ENCODE measurements at regions not wholly inside any gene's neighbourhood (a gene's known extent, or its start where the extent isn't known, plus 50 kb on each side); places are given as distances from the start of the nearest gene placed in this dataset.

GRCh38 chr14:87161502-87161901 is 831.5 kb downstream of the GALC start:
- Histone ChIP-seq H4K20me1 (ENCODE audit: insufficient read depth, low read length) (no peaks in the 10 kb centered on the region), H3K4me1 (ENCODE audit: control insufficient read depth, insufficient read depth, low read length) (no peaks in the 10 kb centered on the region), H2BK120ac (ENCODE audit: low read depth, low read length) (no peak overlapping the region), H2BK20ac (ENCODE audit: low read depth, low read length) (no peak overlapping the region), H3K14ac (replicated peaks; ENCODE audit: low read depth, low read length) (no peak overlapping the region), H3K4me2 (ENCODE audit: low read depth, low read length) (no peak overlapping the region), H4K8ac (ENCODE audit: low read depth in 2 of 2, low read length in 2 of 2) (no peak overlapping the region), H3K79me1 (ENCODE audit: low read depth in 1 of 2, low read length in 2 of 2) (no peaks in the 10 kb centered on the region), H2AFZ (replicated peaks; ENCODE audit: low read length, poor library complexity) (no peak overlapping the region), H3K9me3 (ENCODE audit: control insufficient read depth, insufficient read depth, low read length) (no peaks in the 10 kb centered on the region), H2AK9ac (replicated peaks; ENCODE audit: low read depth, low read length, poor library complexity) (no peak overlapping the region), H3K27ac (ENCODE audit: insufficient read depth, low read length) (no peak overlapping the region), H3K56ac (ENCODE audit: extremely low read depth, insufficient read depth, low read length) (no peak overlapping the region), H2BK15ac (ENCODE audit: low read depth, low read length) (no peak overlapping the region), H3K27me3 (ENCODE audit: control insufficient read depth, insufficient read depth, low read length) (no peaks in the 10 kb centered on the region), H4K91ac (ENCODE audit: insufficient read depth, low read depth, low read length) (no peak overlapping the region), H2AK5ac (ENCODE audit: low read depth, low read length) (no peak overlapping the region), H3K23ac (ENCODE audit: low read depth, low read length) (no peak overlapping the region), H3K9ac (ENCODE audit: low read depth, low read length) (no peak overlapping the region), H3K36me3 (ENCODE audit: control insufficient read depth, insufficient read depth, low read length) (no peaks in the 10 kb centered on the region), H3K18ac (ENCODE audit: low read depth, low read length) (no peak overlapping the region), H3K4me3 (ENCODE audit: insufficient read depth, low read depth, low read length) (no peak overlapping the region), H4K5ac (ENCODE audit: low read depth, low read length) (no peak overlapping the region), H3K4ac (ENCODE audit: low read depth, low read length) (no peak overlapping the region), H2BK5ac (ENCODE audit: low read depth, low read length, poor library complexity, severe bottlenecking) (no peak overlapping the region), H3K9me1 (ENCODE audit: insufficient read depth, low read length) (no peaks in the 10 kb centered on the region)
- intact Hi-C loops (cut with micrococcal nuclease) (no loop called here), in situ Hi-C loops (cut with MboI; ENCODE audit: low sequenced_read_pairs) (no loop called here), dilution Hi-C loops (cut with HindIII; ENCODE audit: low sequenced_read_pairs, unreplicated experiment) (no loop called here)
- no peak for TF ChIP-seq MAFK (IDR thresholded peaks at IDR 0.05; ENCODE audit: low read depth, low read length)
- no peak for TF ChIP-seq FOS (IDR thresholded peaks at IDR 0.05; ENCODE audit: low read depth, low read length)
- TF ChIP-seq ELK1 (IDR thresholded peaks at IDR 0.05; ENCODE audit: borderline replicate concordance, low read depth, low read length) = no peak
- TF ChIP-seq BHLHE40 (IDR thresholded peaks at IDR 0.05; ENCODE audit: low read depth, low read length) = no peak
- no peak for TF ChIP-seq RAD21 (IDR thresholded peaks at IDR 0.05; ENCODE audit: low read length)
- BruUV-seq (replicated peaks) = no TSS peak
- CTCF ChIA-PET = no interaction called here
- no peak for ATAC-seq (ENCODE audit: low read depth)
- WGBS, 2 experiments (ENCODE audit: extremely low coverage in 2 of 2, insufficient read length in 1 of 2) = no CpG with 5 or more reads among the region's 4 CpGs
- POLR2A ChIA-PET (ENCODE audit: unreplicated experiment) = no interaction called here
- no peak for DNase-seq

All from IMR-90 (cell line).